Breast epithelium (tissue), 3 donors: ENCODE measurements at regions not wholly inside any gene's neighbourhood (a gene's known extent, or its start where the extent isn't known, plus 50 kb on each side); places are given as distances from the start of the nearest gene placed in this dataset.

ENCODE experiments used
- CTCF ChIP-seq, 3 donors: fragments of 450-650 bp; IDR thresholded peaks; one replicate each; pipeline ENCODE4 v1.5.1; 2016 to 2017; ENCODE audit warnings: antibody characterized with exemption in 3 of 3, mild to moderate bottlenecking in 3 of 3, moderate library complexity in 3 of 3
- POLR2AphosphoS5 ChIP-seq, 3 donors: sonication (generic); formaldehyde crosslinking; IDR thresholded peaks; one replicate each; pipeline ENCODE4 v1.6.1; 2017; ENCODE audit warnings: antibody characterized with exemption in 3 of 3

GRCh38 chr19:30667746-30668145 lies 295.6 kb downstream of the ZNF536 start:
- TF ChIP-seq CTCF (IDR thresholded peaks at IDR 0.05) (no peak), POLR2AphosphoS5 (IDR thresholded peaks at IDR 0.05) (no peak)
